ENCODE measurements at regions not wholly inside any gene's neighbourhood (a gene's known extent, or its start where the extent isn't known, plus 50 kb on each side); places are given as distances from the start of the nearest gene placed in this dataset.

DNA sequence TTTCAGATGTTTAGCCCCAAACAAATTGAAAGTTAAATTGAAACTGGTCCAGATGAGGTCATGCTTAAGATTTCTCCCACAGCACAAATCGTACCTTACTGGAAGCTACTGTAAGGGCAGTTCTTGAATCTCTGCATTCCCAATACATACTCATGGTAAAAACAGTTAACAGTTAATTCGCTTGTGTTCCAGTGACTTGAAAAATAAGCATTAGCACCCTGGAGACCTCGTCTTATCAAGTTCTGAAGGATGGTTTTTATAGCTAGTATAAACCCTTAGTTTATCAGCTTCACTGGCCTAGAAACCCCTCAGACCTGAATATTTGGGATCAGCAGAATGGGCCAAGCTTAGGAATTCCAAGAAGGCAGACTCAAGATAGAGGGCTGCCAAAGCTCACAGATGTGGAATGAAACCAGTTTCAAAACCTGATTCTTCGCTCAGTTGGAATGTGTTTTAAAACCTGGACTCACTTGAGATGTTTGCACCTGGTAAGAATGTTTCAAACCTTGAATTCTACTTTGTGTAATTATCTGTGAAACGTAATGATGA is 103.6 kb downstream of the C9orf152 start:
- Mint-ChIP-seq H3K27ac (no peak overlapping the region), H3K27me3 (no peaks in the 10 kb centered on the region), H3K4me3 (no peak overlapping the region), H3K9me3 (no peaks in the 10 kb centered on the region), H3K4me1 (peaks cover 0 to 6% (median 0%) of the 10 kb centered on the region in 3 donors), H3K36me3 (peaks cover 4% of the 10 kb centered on the region)
- no peaks in the 10 kb centered on the region for H3K27me3 ChIP-seq (replicated peaks in 1 of 2; ENCODE audit: control insufficient read depth in 2 of 2, extremely low read depth in 1 of 2, insufficient read depth in 2 of 2, low read length in 1 of 2)
- WGBS (ENCODE audit: insufficient coverage) = 100% methylated on average over 1 of the region's 5 CpGs
- ChIA-PET POLR2A (no interaction called here), CTCF (no interaction called here)
- no peak overlapping the region for H3K4me3 ChIP-seq (ENCODE audit: control insufficient read depth in 1 of 2, extremely low read depth in 1 of 2, low read length in 1 of 2)
- H3K27ac ChIP-seq (ENCODE audit: low read length) = no peak overlapping the region
- ATAC-seq (replicated peaks in 1 of 4) = no peak
- peaks cover 0 to 2% of the 10 kb centered on the region in 2 donors for H3K36me3 ChIP-seq (ENCODE audit: control insufficient read depth in 2 of 2, extremely low read depth in 1 of 2, insufficient read depth in 1 of 2, low read length in 1 of 2)
- H3K9me3 ChIP-seq = no peaks in the 10 kb centered on the region
- no peaks in the 10 kb centered on the region for H3K4me1 ChIP-seq (ENCODE audit: control insufficient read depth in 1 of 2, extremely low read depth in 1 of 2, insufficient read depth in 2 of 2, low read length in 2 of 2)
- no peak for DNase-seq

GRCh38 chr9:110105107-110105506 is 102.9 kb downstream of the C9orf152 start:
- no peaks in the 10 kb centered on the region for H3K9me3 Mint-ChIP-seq
- H3K4me3 ChIP-seq (ENCODE audit: control insufficient read depth in 1 of 2, extremely low read depth in 1 of 2, low read length in 1 of 2) = no peak overlapping the region
- CTCF ChIA-PET = interaction anchor here in 1 of 2 donors (0.7 kb wide), 1 partner anchor 96 kb away, joined by 4 read pairs; no protein-coding TSS in a partner anchor
- no peak overlapping the region for H3K4me3 Mint-ChIP-seq
- no peaks in the 10 kb centered on the region for H3K27me3 Mint-ChIP-seq
- H3K27ac Mint-ChIP-seq = no peak overlapping the region
- no CpG with 5 or more reads among the region's 2 CpGs for whole genome bisulfite sequencing (ENCODE audit: insufficient coverage)
- POLR2A ChIA-PET = no interaction called here
- ATAC-seq (replicated peaks in 1 of 4) (no peak), DNase-seq (no peak)
- peaks cover 0 to 6% (median 0%) of the 10 kb centered on the region in 3 donors for H3K4me1 Mint-ChIP-seq
- H3K27ac ChIP-seq (ENCODE audit: low read length) = no peak overlapping the region
- no peaks in the 10 kb centered on the region for H3K4me1 ChIP-seq (ENCODE audit: control insufficient read depth in 1 of 2, extremely low read depth in 1 of 2, insufficient read depth in 2 of 2, low read length in 2 of 2)
- H3K27me3 ChIP-seq (replicated peaks in 1 of 2; ENCODE audit: control insufficient read depth in 2 of 2, extremely low read depth in 1 of 2, insufficient read depth in 2 of 2, low read length in 1 of 2) = no peaks in the 10 kb centered on the region
- H3K36me3 ChIP-seq (ENCODE audit: control insufficient read depth in 2 of 2, extremely low read depth in 1 of 2, insufficient read depth in 1 of 2, low read length in 1 of 2) = peaks cover 0 to 2% of the 10 kb centered on the region in 2 donors
- H3K36me3 Mint-ChIP-seq = peaks cover 4% of the 10 kb centered on the region
- H3K9me3 ChIP-seq = no peaks in the 10 kb centered on the region

DNA sequence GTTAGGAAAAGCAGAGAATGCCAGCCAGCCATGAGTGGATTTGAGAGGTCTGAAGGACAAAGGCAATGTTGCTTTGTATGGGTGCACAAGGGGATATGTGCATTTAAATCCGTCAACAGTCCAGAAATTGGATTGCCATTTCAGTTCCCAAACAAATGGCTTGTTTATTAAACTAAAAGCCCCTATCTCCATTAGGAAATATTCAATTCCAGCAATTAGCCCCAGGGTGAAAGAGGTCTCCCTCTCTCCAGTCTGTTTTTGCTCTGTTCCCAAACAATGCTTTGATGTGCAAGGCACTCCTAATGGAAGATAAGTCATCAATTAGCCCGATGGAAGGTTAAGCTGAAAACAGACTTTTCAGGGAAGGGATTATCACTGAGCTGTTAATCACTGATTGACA is 101.3 kb downstream of the C9orf152 start:
- POLR2A ChIA-PET = no interaction called here
- Histone ChIP-seq H3K4me1 (ENCODE audit: control insufficient read depth in 1 of 2, extremely low read depth in 1 of 2, insufficient read depth in 2 of 2, low read length in 2 of 2) (no peaks in the 10 kb centered on the region), H3K4me3 (ENCODE audit: control insufficient read depth in 1 of 2, extremely low read depth in 1 of 2, low read length in 1 of 2) (no peak overlapping the region), H3K36me3 (ENCODE audit: control insufficient read depth in 2 of 2, extremely low read depth in 1 of 2, insufficient read depth in 1 of 2, low read length in 1 of 2) (no peaks in the 10 kb centered on the region), H3K9me3 (no peaks in the 10 kb centered on the region), H3K27ac (ENCODE audit: low read length) (no peak overlapping the region), H3K27me3 (replicated peaks in 1 of 2; ENCODE audit: control insufficient read depth in 2 of 2, extremely low read depth in 1 of 2, insufficient read depth in 2 of 2, low read length in 1 of 2) (no peaks in the 10 kb centered on the region)
- WGBS (ENCODE audit: insufficient coverage) = no CpG with 5 or more reads among the region's 2 CpGs
- H3K9me3 Mint-ChIP-seq = no peaks in the 10 kb centered on the region
- CTCF ChIA-PET = no interaction called here
- H3K36me3 Mint-ChIP-seq = peaks cover 4% of the 10 kb centered on the region
- DNase-seq (no peak), ATAC-seq (replicated peaks in 1 of 4) (no peak)
- peaks cover 0 to 6% (median 0%) of the 10 kb centered on the region in 3 donors for H3K4me1 Mint-ChIP-seq
- H3K27me3 Mint-ChIP-seq = no peaks in the 10 kb centered on the region
- no peak overlapping the region for H3K4me3 Mint-ChIP-seq
- no peak overlapping the region for H3K27ac Mint-ChIP-seq

- no peak overlapping the region for H3K27ac ChIP-seq (ENCODE audit: low read length)
- WGBS (ENCODE audit: insufficient coverage) = 100% methylated on average over 4 of the region's 7 CpGs
- no peak overlapping the region for H3K4me3 Mint-ChIP-seq
- no peaks in the 10 kb centered on the region for H3K27me3 Mint-ChIP-seq
- CTCF ChIA-PET = no interaction called here
- H3K36me3 Mint-ChIP-seq = peaks cover 9% of the 10 kb centered on the region
- H3K9me3 ChIP-seq = no peaks in the 10 kb centered on the region
- no peaks in the 10 kb centered on the region for H3K27me3 ChIP-seq (replicated peaks in 1 of 2; ENCODE audit: control insufficient read depth in 2 of 2, extremely low read depth in 1 of 2, insufficient read depth in 2 of 2, low read length in 1 of 2)
- no peak for DNase-seq
- H3K9me3 Mint-ChIP-seq = no peaks in the 10 kb centered on the region
- no peaks in the 10 kb centered on the region for H3K4me1 ChIP-seq (ENCODE audit: control insufficient read depth in 1 of 2, extremely low read depth in 1 of 2, insufficient read depth in 2 of 2, low read length in 2 of 2)
- H3K27ac Mint-ChIP-seq = no peak overlapping the region
- H3K36me3 ChIP-seq (ENCODE audit: control insufficient read depth in 2 of 2, extremely low read depth in 1 of 2, insufficient read depth in 1 of 2, low read length in 1 of 2) = no peaks in the 10 kb centered on the region
- no peaks in the 10 kb centered on the region for H3K4me1 Mint-ChIP-seq
- no peak for ATAC-seq (replicated peaks in 1 of 4)
- POLR2A ChIA-PET = no interaction called here
- no peak overlapping the region for H3K4me3 ChIP-seq (ENCODE audit: control insufficient read depth in 1 of 2, extremely low read depth in 1 of 2, low read length in 1 of 2)
These were observed 98.4 kb downstream of the C9orf152 start for GRCh38 chr9:110109333-110110092.

- Mint-ChIP-seq H3K9me3 (no peaks in the 10 kb centered on the region), H3K27me3 (no peaks in the 10 kb centered on the region), H3K4me1 (no peaks in the 10 kb centered on the region), H3K4me3 (no peak overlapping the region), H3K27ac (no peak overlapping the region), H3K36me3 (peaks cover 9% of the 10 kb centered on the region)
- Histone ChIP-seq H3K36me3 (ENCODE audit: control insufficient read depth in 2 of 2, extremely low read depth in 1 of 2, insufficient read depth in 1 of 2, low read length in 1 of 2) (no peaks in the 10 kb centered on the region), H3K4me3 (ENCODE audit: control insufficient read depth in 1 of 2, extremely low read depth in 1 of 2, low read length in 1 of 2) (no peak overlapping the region), H3K27me3 (replicated peaks in 1 of 2; ENCODE audit: control insufficient read depth in 2 of 2, extremely low read depth in 1 of 2, insufficient read depth in 2 of 2, low read length in 1 of 2) (no peaks in the 10 kb centered on the region), H3K4me1 (ENCODE audit: control insufficient read depth in 1 of 2, extremely low read depth in 1 of 2, insufficient read depth in 2 of 2, low read length in 2 of 2) (no peaks in the 10 kb centered on the region), H3K9me3 (no peaks in the 10 kb centered on the region), H3K27ac (ENCODE audit: low read length) (no peak overlapping the region)
- ATAC-seq (replicated peaks in 1 of 4) (no peak), DNase-seq (no peak)
- ChIA-PET CTCF (interaction anchor here (0.7 kb wide), 2 partner anchors 26 to 566 kb away, joined by 3 to 5 read pairs; no protein-coding TSS in a partner anchor), POLR2A (no interaction called here)
- WGBS (ENCODE audit: insufficient coverage) = no CpG with 5 or more reads among the region's 2 CpGs
These were observed 97.8 kb downstream of the C9orf152 start for GRCh38 chr9:110110154-110110553.

GRCh38 chr9:110111868-110112267 is 96.1 kb downstream of the C9orf152 start:
- H3K4me1 Mint-ChIP-seq = no peaks in the 10 kb centered on the region
- H3K27me3 Mint-ChIP-seq = no peaks in the 10 kb centered on the region
- WGBS (ENCODE audit: insufficient coverage) = 57% methylated on average over 1 of the region's 3 CpGs
- no peak overlapping the region for H3K4me3 Mint-ChIP-seq
- H3K9me3 ChIP-seq = no peaks in the 10 kb centered on the region
- no peak for DNase-seq
- H3K4me1 ChIP-seq (ENCODE audit: control insufficient read depth in 1 of 2, extremely low read depth in 1 of 2, insufficient read depth in 2 of 2, low read length in 2 of 2) = no peaks in the 10 kb centered on the region
- POLR2A ChIA-PET = interaction anchor here in 1 of 2 donors (0.6 kb wide), 1 partner anchor 22 kb away, joined by 3 read pairs; no protein-coding TSS in a partner anchor
- no peak for ATAC-seq (replicated peaks in 1 of 4)
- H3K27ac ChIP-seq (ENCODE audit: low read length) = no peak overlapping the region
- no peaks in the 10 kb centered on the region for H3K36me3 ChIP-seq (ENCODE audit: control insufficient read depth in 2 of 2, extremely low read depth in 1 of 2, insufficient read depth in 1 of 2, low read length in 1 of 2)
- CTCF ChIA-PET = no interaction called here
- peaks cover 9% of the 10 kb centered on the region for H3K36me3 Mint-ChIP-seq
- no peak overlapping the region for H3K27ac Mint-ChIP-seq
- H3K27me3 ChIP-seq (replicated peaks in 1 of 2; ENCODE audit: control insufficient read depth in 2 of 2, extremely low read depth in 1 of 2, insufficient read depth in 2 of 2, low read length in 1 of 2) = no peaks in the 10 kb centered on the region
- no peaks in the 10 kb centered on the region for H3K9me3 Mint-ChIP-seq
- no peak overlapping the region for H3K4me3 ChIP-seq (ENCODE audit: control insufficient read depth in 1 of 2, extremely low read depth in 1 of 2, low read length in 1 of 2)
